ENCODE measurements at regions not wholly inside any gene's neighbourhood (a gene's known extent, or its start where the extent isn't known, plus 50 kb on each side); places are given as distances from the start of the nearest gene placed in this dataset.

DNA sequence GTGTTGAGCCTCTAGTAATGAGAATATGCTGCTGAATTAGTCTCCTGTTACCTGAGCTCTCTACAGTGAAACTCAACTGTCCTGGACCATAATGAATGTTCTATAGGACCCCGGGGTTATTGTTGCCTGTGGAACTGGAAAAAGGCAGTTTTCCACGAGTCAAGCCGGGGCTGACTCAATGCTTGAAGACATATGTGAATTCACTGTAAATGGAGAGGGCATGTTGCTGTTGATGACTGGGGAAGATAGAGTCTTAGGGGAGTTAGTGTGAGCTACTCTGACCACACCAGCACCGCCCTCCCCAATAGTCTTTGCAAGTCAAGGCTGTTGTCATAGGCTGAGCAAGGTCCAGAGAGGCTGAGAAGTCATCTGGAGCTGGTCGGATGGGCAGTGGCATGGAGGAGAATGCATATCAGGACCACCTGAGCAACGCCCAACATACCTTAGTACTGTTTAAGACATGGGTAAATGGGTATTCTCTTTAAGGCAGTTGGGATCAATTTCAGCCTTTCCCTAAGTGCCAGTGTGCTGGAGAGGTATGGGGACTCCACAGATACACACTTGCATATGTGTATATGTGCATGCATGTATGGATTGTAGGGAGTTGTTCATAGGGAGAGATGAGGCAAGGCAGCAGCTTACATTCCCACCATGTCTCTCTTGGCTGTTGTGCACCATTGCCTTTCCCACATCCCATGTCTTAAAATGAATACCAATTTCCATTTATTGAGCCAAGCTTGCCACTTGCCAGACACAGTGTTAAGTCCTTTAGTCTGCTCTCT lies 230.1 kb upstream of the NAV2 start:
- Mint-ChIP-seq H3K27me3 (ENCODE audit: insufficient read depth, unreplicated experiment) (no peaks in the 10 kb centered on the region), H3K27ac (ENCODE audit: unreplicated experiment) (no peak overlapping the region), H3K9me3 (ENCODE audit: unreplicated experiment) (no peaks in the 10 kb centered on the region), H3K36me3 (ENCODE audit: insufficient read depth, unreplicated experiment) (no peaks in the 10 kb centered on the region), H3K4me3 (ENCODE audit: unreplicated experiment) (no peak overlapping the region), H3K4me1 (ENCODE audit: low read depth, unreplicated experiment) (no peaks in the 10 kb centered on the region)
- no peaks in the 10 kb centered on the region for H3K27me3 ChIP-seq (replicated peaks; ENCODE audit: control insufficient read depth, insufficient read depth, low read length)
- ChIA-PET POLR2A (no interaction called here), CTCF (no interaction called here)
- intact Hi-C loops (cut with micrococcal nuclease; ENCODE audit: unreplicated experiment): no loop called here
- no TSS peak for BruUV-seq (replicated peaks)
- H3K4me1 ChIP-seq: no peaks in the 10 kb centered on the region; the same call in 1 of the 2 replicates
- TF ChIP-seq, protein P1, sequence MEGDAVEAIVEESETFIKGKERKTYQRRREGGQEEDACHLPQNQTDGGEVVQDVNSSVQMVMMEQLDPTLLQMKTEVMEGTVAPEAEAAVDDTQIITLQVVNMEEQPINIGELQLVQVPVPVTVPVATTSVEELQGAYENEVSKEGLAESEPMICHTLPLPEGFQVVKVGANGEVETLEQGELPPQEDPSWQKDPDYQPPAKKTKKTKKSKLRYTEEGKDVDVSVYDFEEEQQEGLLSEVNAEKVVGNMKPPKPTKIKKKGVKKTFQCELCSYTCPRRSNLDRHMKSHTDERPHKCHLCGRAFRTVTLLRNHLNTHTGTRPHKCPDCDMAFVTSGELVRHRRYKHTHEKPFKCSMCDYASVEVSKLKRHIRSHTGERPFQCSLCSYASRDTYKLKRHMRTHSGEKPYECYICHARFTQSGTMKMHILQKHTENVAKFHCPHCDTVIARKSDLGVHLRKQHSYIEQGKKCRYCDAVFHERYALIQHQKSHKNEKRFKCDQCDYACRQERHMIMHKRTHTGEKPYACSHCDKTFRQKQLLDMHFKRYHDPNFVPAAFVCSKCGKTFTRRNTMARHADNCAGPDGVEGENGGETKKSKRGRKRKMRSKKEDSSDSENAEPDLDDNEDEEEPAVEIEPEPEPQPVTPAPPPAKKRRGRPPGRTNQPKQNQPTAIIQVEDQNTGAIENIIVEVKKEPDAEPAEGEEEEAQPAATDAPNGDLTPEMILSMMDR (IDR thresholded peaks at IDR 0.05; ENCODE audit: insufficient read depth in 1 of 2, low read depth in 1 of 2, low read length in 1 of 2, severe bottlenecking in 1 of 2, unreplicated experiment in 1 of 2): no peak
- no peaks in the 10 kb centered on the region for H3K9me3 ChIP-seq
- H3K4me3 ChIP-seq (ENCODE audit: low read depth, low read length): no peak overlapping the region
- no peak for DNase-seq
- no peaks in the 10 kb centered on the region for H3K36me3 ChIP-seq (ENCODE audit: control insufficient read depth, insufficient read depth, low read length)

DNA sequence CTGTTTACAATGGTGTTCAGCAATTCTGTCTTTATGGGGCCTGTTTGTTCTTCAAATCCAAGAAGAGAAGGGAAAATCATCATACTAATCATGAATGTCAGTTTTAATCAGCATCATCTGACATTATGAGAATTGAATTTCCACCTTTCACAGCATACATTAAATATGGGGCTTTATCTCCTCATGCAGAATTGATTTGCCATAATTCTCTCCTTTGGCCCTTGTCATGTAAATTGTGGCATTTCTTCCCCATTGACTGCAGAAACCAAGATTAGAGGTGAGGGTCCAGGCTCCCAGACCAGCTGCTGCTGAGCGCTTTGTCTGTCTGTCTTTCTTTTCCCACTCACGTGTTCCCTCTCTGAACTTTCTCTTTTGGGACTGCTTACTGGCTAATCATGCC lies 232.1 kb upstream of the NAV2 start:
- no peak overlapping the region for H3K27ac Mint-ChIP-seq (ENCODE audit: unreplicated experiment)
- H3K4me3 Mint-ChIP-seq (ENCODE audit: unreplicated experiment): no peak overlapping the region
- H3K36me3 ChIP-seq (ENCODE audit: control insufficient read depth, insufficient read depth, low read length): no peaks in the 10 kb centered on the region
- H3K4me3 ChIP-seq (ENCODE audit: low read depth, low read length): no peak overlapping the region
- no TSS peak for BruUV-seq (replicated peaks)
- H3K4me1 ChIP-seq: no peaks in the 10 kb centered on the region; the same call in 1 of the 2 replicates
- H3K27me3 Mint-ChIP-seq (ENCODE audit: insufficient read depth, unreplicated experiment): no peaks in the 10 kb centered on the region
- H3K4me1 Mint-ChIP-seq (ENCODE audit: low read depth, unreplicated experiment): no peaks in the 10 kb centered on the region
- CTCF ChIA-PET: no interaction called here
- H3K27me3 ChIP-seq (replicated peaks; ENCODE audit: control insufficient read depth, insufficient read depth, low read length): no peaks in the 10 kb centered on the region
- intact Hi-C loops (cut with micrococcal nuclease; ENCODE audit: unreplicated experiment): no loop called here
- H3K9me3 Mint-ChIP-seq (ENCODE audit: unreplicated experiment): no peaks in the 10 kb centered on the region
- H3K9me3 ChIP-seq: no peaks in the 10 kb centered on the region
- POLR2A ChIA-PET: no interaction called here
- no peak for DNase-seq
- peaks cover 5% of the 10 kb centered on the region for H3K36me3 Mint-ChIP-seq (ENCODE audit: insufficient read depth, unreplicated experiment)
- TF ChIP-seq, protein P1 (IDR thresholded peaks at IDR 0.05; ENCODE audit: insufficient read depth in 1 of 2, low read depth in 1 of 2, low read length in 1 of 2, severe bottlenecking in 1 of 2, unreplicated experiment in 1 of 2): no peak

DNA sequence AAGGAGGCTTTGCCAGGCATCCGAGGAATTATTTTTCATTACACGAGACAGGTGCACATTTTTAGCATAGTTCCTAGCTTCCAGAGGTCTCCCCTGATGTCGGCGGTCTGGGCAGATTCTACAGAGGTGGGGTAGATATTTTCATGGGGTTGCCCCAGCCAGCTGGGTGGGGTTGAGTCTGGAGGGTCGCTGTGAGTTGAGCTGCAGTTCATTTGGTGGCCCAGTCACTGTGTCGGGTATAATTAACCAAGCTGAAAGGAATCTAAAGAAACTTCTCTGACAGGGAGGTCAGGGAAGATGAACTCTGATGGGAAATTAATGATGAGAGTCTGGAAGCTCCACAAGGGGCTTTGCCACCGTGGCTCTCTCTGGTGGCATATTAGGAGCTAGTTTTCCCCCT lies 233.7 kb upstream of the NAV2 start:
- Histone ChIP-seq H3K9me3 (no peaks in the 10 kb centered on the region), H3K27me3 (replicated peaks; ENCODE audit: control insufficient read depth, insufficient read depth, low read length) (no peaks in the 10 kb centered on the region), H3K4me1 (no peaks in the 10 kb centered on the region; the same call in 1 of the 2 replicates), H3K36me3 (ENCODE audit: control insufficient read depth, insufficient read depth, low read length) (no peaks in the 10 kb centered on the region), H3K4me3 (ENCODE audit: low read depth, low read length) (no peak overlapping the region)
- BruUV-seq (replicated peaks): no TSS peak
- ChIA-PET POLR2A (no interaction called here), CTCF (no interaction called here)
- H3K4me3 Mint-ChIP-seq (ENCODE audit: unreplicated experiment): no peak overlapping the region
- no peaks in the 10 kb centered on the region for H3K27me3 Mint-ChIP-seq (ENCODE audit: insufficient read depth, unreplicated experiment)
- H3K27ac Mint-ChIP-seq (ENCODE audit: unreplicated experiment): no peak overlapping the region
- H3K9me3 Mint-ChIP-seq (ENCODE audit: unreplicated experiment): no peaks in the 10 kb centered on the region
- intact Hi-C loops (cut with micrococcal nuclease; ENCODE audit: unreplicated experiment): no loop called here
- TF ChIP-seq, protein P1 (IDR thresholded peaks at IDR 0.05; ENCODE audit: insufficient read depth in 1 of 2, low read depth in 1 of 2, low read length in 1 of 2, severe bottlenecking in 1 of 2, unreplicated experiment in 1 of 2): no peak
- H3K36me3 Mint-ChIP-seq (ENCODE audit: insufficient read depth, unreplicated experiment): peaks cover 5% of the 10 kb centered on the region
- no peak for DNase-seq
- no peaks in the 10 kb centered on the region for H3K4me1 Mint-ChIP-seq (ENCODE audit: low read depth, unreplicated experiment)

All from Caco-2 (cell line).